ENCODE measurements at regions not wholly inside any gene's neighbourhood (a gene's known extent, or its start where the extent isn't known, plus 50 kb on each side); places are given as distances from the start of the nearest gene placed in this dataset.

DNA sequence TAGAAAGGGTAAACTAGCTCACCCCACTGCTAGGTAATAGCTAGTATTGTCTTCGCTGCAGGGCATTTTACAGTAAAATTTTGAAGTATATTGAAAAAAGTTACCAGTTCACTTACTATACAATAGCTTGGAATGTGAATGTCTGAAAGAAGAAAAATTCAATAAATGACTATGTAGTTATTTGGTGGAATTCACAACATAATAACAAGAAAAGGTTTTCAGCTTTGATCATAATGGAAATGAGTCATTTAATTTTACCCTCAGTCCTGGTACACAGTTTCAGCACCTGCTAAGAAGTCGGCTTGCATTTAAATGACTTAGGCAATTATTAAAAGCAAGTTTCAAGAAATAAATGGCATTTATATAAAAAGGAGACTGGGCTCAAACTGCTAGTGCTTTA is 90.4 kb downstream of the NUP35 start:
- Histone ChIP-seq H3K27me3 (ENCODE audit: control insufficient read depth in 3 of 3, insufficient read depth in 3 of 3, low read length in 3 of 3) (no peaks in the 10 kb centered on the region), H3K9me3 (ENCODE audit: control insufficient read depth in 3 of 3, low read length in 3 of 3) (no peaks in the 10 kb centered on the region)

DNA sequence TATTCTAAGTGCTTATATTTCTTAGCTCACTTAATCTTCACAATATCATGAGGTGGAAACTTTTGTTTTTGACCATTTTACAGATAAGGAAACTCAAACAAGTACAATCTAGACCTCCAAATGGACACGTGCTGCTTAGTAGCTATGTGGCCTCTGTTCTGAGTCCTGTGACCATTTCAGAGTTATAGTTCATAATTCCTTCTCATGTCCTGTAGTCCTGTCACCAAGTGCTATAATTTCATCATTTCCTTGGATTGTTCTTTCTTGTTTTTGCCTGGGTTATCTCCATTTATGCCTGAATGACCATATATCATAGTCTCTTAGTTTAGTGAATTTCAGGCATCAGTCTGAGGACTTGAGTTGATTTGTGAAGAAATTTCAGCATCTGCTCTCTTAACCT is 91.7 kb downstream of the NUP35 start:
- no peak overlapping the region for H3K27ac ChIP-seq (ENCODE audit: low read depth, low read length)
- no peak overlapping the region for H3K4me3 ChIP-seq (ENCODE audit: low read length in 3 of 3)
- no peaks in the 10 kb centered on the region for H3K36me3 ChIP-seq (ENCODE audit: control insufficient read depth in 3 of 3, insufficient read depth in 3 of 3, low read length in 3 of 3)
- H3K9me3 ChIP-seq (ENCODE audit: control insufficient read depth in 3 of 3, low read length in 3 of 3), result no peaks in the 10 kb centered on the region
- H3K27me3 ChIP-seq (ENCODE audit: control insufficient read depth in 3 of 3, insufficient read depth in 3 of 3, low read length in 3 of 3), result no peaks in the 10 kb centered on the region
- H3K4me1 ChIP-seq (ENCODE audit: control insufficient read depth in 3 of 3, insufficient read depth in 3 of 3, low read length in 3 of 3), result no peaks in the 10 kb centered on the region
- no peak overlapping the region for H3K9ac ChIP-seq (ENCODE audit: low read depth in 1 of 3, low read length in 3 of 3)

More for the DNA sequence above, 90.4 kb downstream of the NUP35 start:
- no peaks in the 10 kb centered on the region for H3K4me1 ChIP-seq (ENCODE audit: control insufficient read depth in 3 of 3, insufficient read depth in 3 of 3, low read length in 3 of 3)
- H3K36me3 ChIP-seq (ENCODE audit: control insufficient read depth in 3 of 3, insufficient read depth in 3 of 3, low read length in 3 of 3), result no peaks in the 10 kb centered on the region
- no peak overlapping the region for H3K4me3 ChIP-seq (ENCODE audit: low read length in 3 of 3)
- H3K9ac ChIP-seq (ENCODE audit: low read depth in 1 of 3, low read length in 3 of 3), result no peak overlapping the region
- H3K27ac ChIP-seq (ENCODE audit: low read depth, low read length), result no peak overlapping the region

GRCh38 chr2:183219888-183220287 is 95.6 kb downstream of the NUP35 start:
- Histone ChIP-seq H3K27me3 (ENCODE audit: control insufficient read depth in 3 of 3, insufficient read depth in 3 of 3, low read length in 3 of 3) (no peaks in the 10 kb centered on the region), H3K9ac (ENCODE audit: low read depth in 1 of 3, low read length in 3 of 3) (no peak overlapping the region), H3K9me3 (ENCODE audit: control insufficient read depth in 3 of 3, low read length in 3 of 3) (no peaks in the 10 kb centered on the region), H3K27ac (ENCODE audit: low read depth, low read length) (no peak overlapping the region), H3K36me3 (ENCODE audit: control insufficient read depth in 3 of 3, insufficient read depth in 3 of 3, low read length in 3 of 3) (no peaks in the 10 kb centered on the region), H3K4me1 (ENCODE audit: control insufficient read depth in 3 of 3, insufficient read depth in 3 of 3, low read length in 3 of 3) (peaks cover 0 to 3% (median 0%) of the 10 kb centered on the region in 3 donors), H3K4me3 (ENCODE audit: low read length in 3 of 3) (no peak overlapping the region)

- Histone ChIP-seq H3K9ac (ENCODE audit: low read depth in 1 of 3, low read length in 3 of 3) (no peak overlapping the region), H3K27me3 (ENCODE audit: control insufficient read depth in 3 of 3, insufficient read depth in 3 of 3, low read length in 3 of 3) (no peaks in the 10 kb centered on the region), H3K27ac (ENCODE audit: low read depth, low read length) (no peak overlapping the region), H3K4me3 (ENCODE audit: low read length in 3 of 3) (no peak overlapping the region), H3K9me3 (ENCODE audit: control insufficient read depth in 3 of 3, low read length in 3 of 3) (no peaks in the 10 kb centered on the region), H3K36me3 (ENCODE audit: control insufficient read depth in 3 of 3, insufficient read depth in 3 of 3, low read length in 3 of 3) (no peaks in the 10 kb centered on the region), H3K4me1 (ENCODE audit: control insufficient read depth in 3 of 3, insufficient read depth in 3 of 3, low read length in 3 of 3) (peaks cover 6 to 16% (median 6%) of the 10 kb centered on the region in 3 donors)
Observed at GRCh38 chr2:183222751-183223150, 98.5 kb downstream of the NUP35 start.

DNA sequence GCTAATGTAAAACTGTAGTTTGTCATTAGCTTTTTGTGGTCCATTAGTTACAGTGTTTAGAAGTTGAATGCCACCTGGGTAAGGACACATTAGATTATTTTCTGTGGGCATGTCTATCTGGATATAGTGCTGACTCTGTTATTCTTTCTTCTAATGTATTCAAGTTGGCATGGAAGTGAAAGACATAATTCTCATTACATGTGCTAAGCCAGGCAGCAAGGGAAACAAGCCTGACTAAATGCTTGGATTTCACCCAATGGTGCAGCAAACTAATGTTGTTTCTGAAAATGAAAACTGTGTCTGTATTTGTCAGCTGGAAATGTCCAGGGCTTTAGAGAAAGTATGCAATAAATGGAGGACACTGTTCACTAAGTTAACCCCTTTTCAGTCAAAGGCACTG is 100.7 kb downstream of the NUP35 start:
- Histone ChIP-seq H3K27ac (ENCODE audit: low read depth, low read length) (no peak overlapping the region), H3K36me3 (ENCODE audit: control insufficient read depth in 3 of 3, insufficient read depth in 3 of 3, low read length in 3 of 3) (no peaks in the 10 kb centered on the region), H3K4me1 (ENCODE audit: control insufficient read depth in 3 of 3, insufficient read depth in 3 of 3, low read length in 3 of 3) (peaks cover 6 to 16% (median 6%) of the 10 kb centered on the region in 3 donors)

GRCh38 chr2:183227176-183227575 is 102.9 kb downstream of the NUP35 start:
- Histone ChIP-seq H3K36me3 (ENCODE audit: control insufficient read depth in 3 of 3, insufficient read depth in 3 of 3, low read length in 3 of 3) (no peaks in the 10 kb centered on the region), H3K27ac (ENCODE audit: low read depth, low read length) (no peak overlapping the region), H3K27me3 (ENCODE audit: control insufficient read depth in 3 of 3, insufficient read depth in 3 of 3, low read length in 3 of 3) (no peaks in the 10 kb centered on the region), H3K9me3 (ENCODE audit: control insufficient read depth in 3 of 3, low read length in 3 of 3) (no peaks in the 10 kb centered on the region), H3K4me3 (ENCODE audit: low read length in 3 of 3) (no peak overlapping the region), H3K9ac (ENCODE audit: low read depth in 1 of 3, low read length in 3 of 3) (no peak overlapping the region), H3K4me1 (ENCODE audit: control insufficient read depth in 3 of 3, insufficient read depth in 3 of 3, low read length in 3 of 3) (peaks cover 6 to 16% (median 6%) of the 10 kb centered on the region in 3 donors)

More for the DNA sequence above, 100.7 kb downstream of the NUP35 start:
- H3K9me3 ChIP-seq (ENCODE audit: control insufficient read depth in 3 of 3, low read length in 3 of 3), result no peaks in the 10 kb centered on the region
- no peaks in the 10 kb centered on the region for H3K27me3 ChIP-seq (ENCODE audit: control insufficient read depth in 3 of 3, insufficient read depth in 3 of 3, low read length in 3 of 3)
- no peak overlapping the region for H3K9ac ChIP-seq (ENCODE audit: low read depth in 1 of 3, low read length in 3 of 3)
- no peak overlapping the region for H3K4me3 ChIP-seq (ENCODE audit: low read length in 3 of 3)

GRCh38 chr2:183229386-183229785 is 105.1 kb downstream of the NUP35 start:
- H3K9me3 ChIP-seq (ENCODE audit: control insufficient read depth in 3 of 3, low read length in 3 of 3), result no peaks in the 10 kb centered on the region
- no peaks in the 10 kb centered on the region for H3K36me3 ChIP-seq (ENCODE audit: control insufficient read depth in 3 of 3, insufficient read depth in 3 of 3, low read length in 3 of 3)
- no peak overlapping the region for H3K4me3 ChIP-seq (ENCODE audit: low read length in 3 of 3)
- no peaks in the 10 kb centered on the region for H3K27me3 ChIP-seq (ENCODE audit: control insufficient read depth in 3 of 3, insufficient read depth in 3 of 3, low read length in 3 of 3)
- H3K27ac ChIP-seq (ENCODE audit: low read depth, low read length), result no peak overlapping the region
- no peak overlapping the region for H3K9ac ChIP-seq (ENCODE audit: low read depth in 1 of 3, low read length in 3 of 3)
- peaks cover 6 to 16% (median 6%) of the 10 kb centered on the region in 3 donors for H3K4me1 ChIP-seq (ENCODE audit: control insufficient read depth in 3 of 3, insufficient read depth in 3 of 3, low read length in 3 of 3)

GRCh38 chr2:183232161-183232865 is 108.1 kb downstream of the NUP35 start:
- no peaks in the 10 kb centered on the region for H3K27me3 ChIP-seq (ENCODE audit: control insufficient read depth in 3 of 3, insufficient read depth in 3 of 3, low read length in 3 of 3)
- H3K9me3 ChIP-seq (ENCODE audit: control insufficient read depth in 3 of 3, low read length in 3 of 3), result no peaks in the 10 kb centered on the region
- H3K4me1 ChIP-seq (ENCODE audit: control insufficient read depth in 3 of 3, insufficient read depth in 3 of 3, low read length in 3 of 3), result peaks cover 1 to 3% (median 1%) of the 10 kb centered on the region in 3 donors
- H3K36me3 ChIP-seq (ENCODE audit: control insufficient read depth in 3 of 3, insufficient read depth in 3 of 3, low read length in 3 of 3), result no peaks in the 10 kb centered on the region
- H3K27ac ChIP-seq (ENCODE audit: low read depth, low read length), result no peak overlapping the region
- H3K4me3 ChIP-seq (ENCODE audit: low read length in 3 of 3), result no peak overlapping the region
- H3K9ac ChIP-seq (ENCODE audit: low read depth in 1 of 3, low read length in 3 of 3), result no peak overlapping the region

DNA sequence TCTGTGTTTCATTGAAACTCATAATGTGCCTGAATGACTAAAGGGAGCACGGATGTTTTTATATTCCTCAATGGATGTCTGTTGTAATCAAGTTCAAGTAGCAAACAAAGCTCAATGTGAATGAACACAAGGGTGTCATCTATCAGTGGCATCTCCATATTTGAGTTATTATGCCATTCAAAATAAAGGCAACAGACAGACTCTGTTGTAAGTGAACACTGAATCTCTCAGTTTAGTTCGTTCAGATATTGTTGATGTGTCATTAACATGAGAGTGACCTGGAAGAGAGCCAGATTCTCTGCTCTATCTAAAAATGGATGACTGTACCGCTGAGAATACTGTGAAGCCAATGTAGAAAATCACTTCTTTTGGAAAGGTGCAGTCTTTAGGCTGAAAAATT is 118.7 kb downstream of the NUP35 start:
- H3K36me3 ChIP-seq (ENCODE audit: control insufficient read depth in 3 of 3, insufficient read depth in 3 of 3, low read length in 3 of 3), result no peaks in the 10 kb centered on the region
- H3K9me3 ChIP-seq (ENCODE audit: control insufficient read depth in 3 of 3, low read length in 3 of 3), result no peaks in the 10 kb centered on the region
- no peaks in the 10 kb centered on the region for H3K4me1 ChIP-seq (ENCODE audit: control insufficient read depth in 3 of 3, insufficient read depth in 3 of 3, low read length in 3 of 3)

GRCh38 chr2:183243758-183244157 is 119.5 kb downstream of the NUP35 start:
- Histone ChIP-seq H3K4me3 (ENCODE audit: low read length in 3 of 3) (no peak overlapping the region), H3K27ac (ENCODE audit: low read depth, low read length) (no peak overlapping the region), H3K27me3 (ENCODE audit: control insufficient read depth in 3 of 3, insufficient read depth in 3 of 3, low read length in 3 of 3) (no peaks in the 10 kb centered on the region), H3K36me3 (ENCODE audit: control insufficient read depth in 3 of 3, insufficient read depth in 3 of 3, low read length in 3 of 3) (no peaks in the 10 kb centered on the region), H3K9ac (ENCODE audit: low read depth in 1 of 3, low read length in 3 of 3) (no peak overlapping the region), H3K9me3 (ENCODE audit: control insufficient read depth in 3 of 3, low read length in 3 of 3) (no peaks in the 10 kb centered on the region), H3K4me1 (ENCODE audit: control insufficient read depth in 3 of 3, insufficient read depth in 3 of 3, low read length in 3 of 3) (no peaks in the 10 kb centered on the region)

More for the DNA sequence above, 118.7 kb downstream of the NUP35 start:
- Histone ChIP-seq H3K27me3 (ENCODE audit: control insufficient read depth in 3 of 3, insufficient read depth in 3 of 3, low read length in 3 of 3) (no peaks in the 10 kb centered on the region), H3K4me3 (ENCODE audit: low read length in 3 of 3) (no peak overlapping the region), H3K9ac (ENCODE audit: low read depth in 1 of 3, low read length in 3 of 3) (no peak overlapping the region), H3K27ac (ENCODE audit: low read depth, low read length) (no peak overlapping the region)
